ENCODE measurements at regions not wholly inside any gene's neighbourhood (a gene's known extent, or its start where the extent isn't known, plus 50 kb on each side); places are given as distances from the start of the nearest gene placed in this dataset.

- no peak for TF ChIP-seq CTCF (IDR thresholded peaks at IDR 0.05; ENCODE audit: low read depth, low read length)
- H3K4me3 ChIP-seq (replicated peaks in 1 of 2; ENCODE audit: low read depth in 2 of 2, low read length in 2 of 2): no peak overlapping the region
- DNase-seq (ENCODE audit: low read depth in 2 of 2): no peak
Measured at GRCh38 chr11:27196203-27196897, 155.7 kb downstream of the BBOX1 start.

- no peak for TF ChIP-seq CTCF (IDR thresholded peaks at IDR 0.05; ENCODE audit: low read depth, low read length)
- no peak overlapping the region for H3K4me3 ChIP-seq (replicated peaks in 1 of 2; ENCODE audit: low read depth in 2 of 2, low read length in 2 of 2)
- DNase-seq (ENCODE audit: low read depth in 2 of 2): no peak
Measured at GRCh38 chr11:27195837-27196202, 155.2 kb downstream of the BBOX1 start.

- DNase-seq (ENCODE audit: low read depth in 2 of 2): no peak
- H3K4me3 ChIP-seq (replicated peaks in 1 of 2; ENCODE audit: low read depth in 2 of 2, low read length in 2 of 2): no peak overlapping the region
- no peak for TF ChIP-seq CTCF (IDR thresholded peaks at IDR 0.05; ENCODE audit: low read depth, low read length)
Measured at GRCh38 chr11:27194976-27195375, 154.4 kb downstream of the BBOX1 start.

GRCh38 chr11:27193434-27194225, 153.0 kb downstream of the BBOX1 start:
- DNase-seq (ENCODE audit: low read depth in 2 of 2): no peak
- no peak overlapping the region for H3K4me3 ChIP-seq (replicated peaks in 1 of 2; ENCODE audit: low read depth in 2 of 2, low read length in 2 of 2)
- TF ChIP-seq CTCF (IDR thresholded peaks at IDR 0.05; ENCODE audit: low read depth, low read length): no peak

- no peak for TF ChIP-seq CTCF (IDR thresholded peaks at IDR 0.05; ENCODE audit: low read depth, low read length)
- no peak for DNase-seq (ENCODE audit: low read depth in 2 of 2)
- no peak overlapping the region for H3K4me3 ChIP-seq (replicated peaks in 1 of 2; ENCODE audit: low read depth in 2 of 2, low read length in 2 of 2)
Measured at GRCh38 chr11:27192184-27192583, 151.6 kb downstream of the BBOX1 start.

GRCh38 chr11:27191639-27192038, 151.0 kb downstream of the BBOX1 start:
- DNase-seq (ENCODE audit: low read depth in 2 of 2): no peak
- no peak for TF ChIP-seq CTCF (IDR thresholded peaks at IDR 0.05; ENCODE audit: low read depth, low read length)

More at GRCh38 chr11:27191639-27192038, 151.0 kb downstream of the BBOX1 start:
- H3K4me3 ChIP-seq (replicated peaks in 1 of 2; ENCODE audit: low read depth in 2 of 2, low read length in 2 of 2): no peak overlapping the region

All from cardiac fibroblast (primary cell).